GM21786 (cell line): ENCODE measurements at regions not wholly inside any gene's neighbourhood (a gene's known extent, or its start where the extent isn't known, plus 50 kb on each side); places are given as distances from the start of the nearest gene placed in this dataset.

ENCODE experiments used
- ATAC-seq: cut with Tn5 transposase; IDR thresholded peaks from one replicate; pipeline ENCODE4 v1.9.1; 2021; ENCODE audit not compliant: unreplicated experiment

DNA sequence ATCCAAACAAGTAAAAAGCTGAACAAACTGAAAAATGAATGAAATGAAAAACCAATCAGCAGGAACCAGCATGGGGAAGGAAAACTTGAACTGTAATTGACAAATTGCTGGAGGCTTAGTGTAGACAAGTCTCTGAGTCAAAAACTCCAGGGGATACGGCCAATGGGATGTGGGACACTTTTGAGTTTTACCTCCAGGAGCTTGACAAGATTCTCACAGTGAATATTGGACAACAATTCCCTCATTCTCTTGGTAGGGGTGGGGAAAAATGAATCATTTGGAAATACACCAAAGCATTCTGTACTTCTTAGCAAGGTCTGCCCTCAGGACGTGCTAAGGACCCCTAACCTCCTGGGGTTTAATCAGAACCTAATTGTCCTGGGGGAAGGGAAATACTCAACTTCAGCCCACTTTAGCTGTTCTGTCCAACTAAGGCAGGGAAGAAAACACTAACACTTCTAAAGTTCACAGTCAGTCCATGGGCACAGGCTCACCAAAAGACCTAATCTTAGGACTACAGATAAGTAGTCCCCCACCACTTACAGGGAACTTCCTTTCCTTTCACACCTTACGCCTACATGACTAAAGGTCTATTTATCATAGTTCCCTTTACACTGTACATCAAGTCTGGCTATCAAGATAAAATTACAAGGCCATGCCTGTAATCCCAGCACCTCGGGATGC is 60.7 kb upstream of the CDC42BPA start:
- no peak for ATAC-seq

DNA sequence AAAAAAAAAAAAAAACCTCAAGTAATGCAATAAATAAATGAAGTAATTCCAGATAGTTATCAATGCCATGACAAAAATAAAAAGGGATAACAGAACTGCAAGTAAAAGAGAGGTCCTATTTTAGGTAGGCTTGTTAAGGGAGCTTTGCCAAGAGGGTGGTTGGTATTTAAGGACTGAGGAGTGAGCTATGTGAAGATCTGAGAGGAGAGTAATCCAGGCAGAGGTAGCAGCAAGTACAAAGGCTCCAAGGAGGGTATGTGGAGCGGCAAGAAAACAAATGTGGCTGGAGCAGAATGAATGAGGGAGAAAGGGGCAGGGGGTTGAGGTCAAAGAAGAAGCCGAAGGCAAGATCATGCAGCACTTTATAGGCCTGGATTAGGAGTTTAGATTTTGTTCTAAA is 59.9 kb upstream of the CDC42BPA start:
- ATAC-seq, result no peak

DNA sequence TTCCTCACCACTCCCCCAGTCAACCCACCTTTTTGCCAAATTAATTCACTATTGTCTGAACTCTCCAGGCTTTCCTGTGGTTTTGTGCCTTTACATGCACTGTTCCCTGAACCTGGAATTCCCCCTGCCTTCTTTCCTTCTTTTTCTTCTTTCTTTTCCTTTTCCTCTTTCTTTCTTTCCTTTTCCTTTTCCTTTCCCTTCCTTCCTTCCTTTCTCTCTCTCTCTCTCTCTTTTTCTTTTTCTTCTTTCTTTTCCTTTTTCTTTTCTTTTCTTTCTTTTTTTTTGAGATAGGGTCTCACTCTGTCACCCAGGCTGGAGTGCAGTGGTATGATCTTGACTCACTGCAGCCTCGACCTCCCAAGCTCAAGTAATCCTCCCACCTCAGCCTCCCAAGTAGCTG is 56.6 kb upstream of the CDC42BPA start:
- ATAC-seq, result no peak

DNA sequence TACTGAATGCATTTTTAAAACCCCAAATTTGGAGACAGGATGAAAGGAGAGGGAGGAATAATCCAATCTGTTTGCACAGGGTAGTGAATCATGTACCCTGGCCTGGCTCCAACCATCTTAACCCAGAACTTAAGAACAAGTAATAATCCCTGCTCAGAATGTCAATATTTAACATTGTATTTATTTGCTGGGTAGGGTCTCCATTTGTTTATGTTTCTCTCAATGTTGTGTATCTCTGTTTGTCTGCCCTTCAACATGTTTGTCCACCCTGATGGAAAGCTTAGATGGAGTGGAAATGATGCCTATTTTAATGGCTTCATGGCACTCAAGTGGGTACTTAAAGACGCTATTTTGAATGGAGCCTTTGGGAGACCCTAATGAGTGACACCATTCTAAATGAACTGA is 54.4 kb upstream of the CDC42BPA start:
- no peak for ATAC-seq

DNA sequence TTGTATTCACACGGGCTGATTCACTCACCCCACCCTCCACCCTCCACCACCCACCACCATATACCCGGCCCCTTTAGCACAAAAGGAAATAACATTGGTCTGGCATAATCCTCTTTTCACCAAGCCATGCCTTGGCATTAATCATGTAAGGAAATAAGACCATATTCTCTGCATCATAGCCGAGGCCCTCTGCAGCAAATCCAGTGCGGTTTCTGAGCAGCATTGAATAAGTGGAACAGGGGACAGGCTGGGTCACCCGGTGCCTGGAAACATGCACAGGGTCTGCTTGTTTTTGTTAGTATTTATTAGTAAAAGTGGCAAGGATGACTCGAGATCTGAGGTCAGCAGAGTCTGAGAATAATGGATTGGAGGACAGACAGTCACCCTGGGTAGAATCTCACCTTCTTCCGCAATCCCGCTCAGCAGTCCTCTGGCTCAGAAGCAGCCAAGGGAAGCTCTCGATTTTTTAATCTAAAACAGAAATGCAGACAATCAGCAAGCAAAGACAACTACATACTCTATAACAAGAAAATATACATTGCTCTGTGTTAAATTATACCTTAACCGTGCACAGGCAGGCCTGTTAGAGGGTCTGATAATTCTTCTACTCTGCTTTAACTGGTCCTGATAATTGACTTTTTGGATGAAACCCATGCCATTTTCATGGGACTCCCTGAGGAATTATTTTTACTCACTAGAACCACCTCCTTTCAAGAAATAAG is 52.4 kb upstream of the CDC42BPA start:
- ATAC-seq, result no peak

DNA sequence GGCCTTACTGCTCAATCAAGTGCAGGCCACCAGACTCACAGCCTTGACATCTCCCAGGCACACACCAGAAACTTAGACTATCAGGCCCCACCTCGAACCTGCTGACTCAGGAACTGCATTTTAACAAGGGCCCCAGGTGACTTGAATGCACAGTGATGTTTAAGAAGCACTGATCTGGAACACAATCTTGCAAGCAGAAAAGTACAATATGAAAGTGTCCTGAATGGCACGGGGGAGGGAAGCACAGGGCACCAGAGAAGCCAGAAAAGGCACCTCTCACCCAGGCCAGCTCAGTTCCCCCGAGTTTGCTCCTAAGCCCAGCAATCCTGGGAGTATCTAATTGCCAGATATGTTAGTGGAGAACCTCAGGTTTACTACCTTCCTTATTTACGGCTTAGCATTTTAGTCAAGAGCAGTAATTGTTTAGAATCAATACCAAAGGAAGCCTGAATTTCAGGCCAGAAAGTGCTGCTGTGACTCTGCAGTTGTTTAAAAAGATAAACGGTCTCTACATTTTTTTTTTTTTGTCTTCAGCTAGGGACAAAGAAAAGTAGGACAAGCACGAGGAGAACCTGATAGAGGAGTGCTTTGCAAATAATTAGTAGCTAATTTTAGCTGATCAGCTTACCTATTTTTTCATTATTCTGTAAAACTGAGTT is 50.9 kb upstream of the CDC42BPA start:
- no peak for ATAC-seq
